Pancreas (tissue), 10 donors: ENCODE measurements at regions not wholly inside any gene's neighbourhood (a gene's known extent, or its start where the extent isn't known, plus 50 kb on each side); places are given as distances from the start of the nearest gene placed in this dataset.

ENCODE experiments used
- ATAC-seq, 4 donors: fragments of 200-7000 bp; cut with Tn5 transposase; one replicate each; pipeline versions ENCODE4 v1.8.0 to v1.9.1; 2020; ENCODE audit warnings: mild to moderate bottlenecking in 4 of 4, moderate library complexity in 4 of 4
- DNase-seq, 6 donors: peaks; one replicate each; pipeline ENCODE4 v3.0.0-alpha.2; 2020
- FAIRE-seq: peaks from 2 replicates; lab custom pipeline; 2012; peaks lifted over from hg19 to GRCh38; lab: Jason Lieb, UNC
- H3K27ac ChIP-seq, 4 donors: fragments of 200-600 bp; sonication (generic); 1 replicate in 3 of 4; 2 replicates in 1 of 4; pipeline versions ENCODE4 v1.5.0 to v1.8.0; 2020
- H3K27me3 ChIP-seq, 4 donors: fragments of 200-600 bp; one replicate each; pipeline ENCODE4 v1.8.0; 2021
- H3K36me3 ChIP-seq, 3 donors: fragments of 200-600 bp; sonication (generic) in 1 of 3; one replicate each; pipeline versions ENCODE4 v1.5.0 to v1.8.0; 2020 to 2021
- H3K4me1 ChIP-seq, 3 donors: fragments of 200-600 bp; one replicate each; pipeline ENCODE4 v1.8.0; 2021
- H3K4me3 ChIP-seq, 4 donors: fragments of 200-600 bp; sonication (generic) in 2 of 4; one replicate each; pipeline versions ENCODE4 v1.5.0 to v1.8.0; 2020 to 2021
- H3K9me3 ChIP-seq, 4 donors: fragments of 200-600 bp; one replicate each; pipeline ENCODE4 v1.8.0; 2021
- whole genome bisulfite sequencing, 2 donors: extraction: QIAGEN DNeasy Blood & Tissue Kit; methylation state at CpG; one replicate each; pipeline ENCODE4 v1.1.7; 2013; 5-methylcytosine and 5-hydroxymethylcytosine counted together
- intact Hi-C, 3 donors: fragments of 100-400 bp; cut with DNase I; formaldehyde crosslinking; loops; one replicate each; pipeline versions ENCODE4 v1.11.1 to v1.14.2; 2022
- TF ChIP-seq, protein P1 (sequence below), 4 donors: fragments of 200-600 bp; sonication (generic) in 3 of 4; IDR thresholded peaks; one replicate each; pipeline versions ENCODE4 v1.5.0 to v1.8.0; 2021; ENCODE audit warnings: antibody characterized with exemption in 4 of 4
- donor health status: healthy with polysubstance abuse.
- donor health status: DM: no; HTN: no; CAD: no; lungs with moderate emphysema.
- donor health status: DM: no; HTN: no; CAD: no.
- donor health status: control.
- donor health status: control.
- donor health status: Bipolar disorder and iron deficiency.
- donor health status: DM: yes; HTN: yes; CAD: no.
- donor health status: DM: no; HTN: no; CAD: no.
- donor health status: DM: no; HTN: no; CAD: no.
- donor health status: DM: yes; HTN: yes; CAD: no.

DNA sequence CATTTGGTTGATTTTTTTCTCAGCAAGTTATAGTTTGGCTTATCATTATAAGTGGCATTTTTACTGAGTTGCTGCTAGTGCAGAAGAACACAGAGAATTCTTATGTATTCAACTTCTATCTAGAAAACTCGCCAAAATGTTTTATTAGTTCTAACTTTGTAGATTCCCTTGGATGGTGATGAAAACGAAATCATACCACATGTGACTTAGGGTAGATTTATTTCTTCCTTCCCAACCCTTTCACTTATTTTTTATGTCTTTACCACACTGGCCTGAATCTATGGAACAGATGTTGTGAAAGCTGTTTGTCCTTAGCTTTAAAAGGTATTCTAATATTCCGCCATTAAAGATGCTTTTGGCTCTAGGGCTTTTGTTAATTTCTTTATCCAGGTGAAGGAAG lies 503.3 kb upstream of the CFAP20DC start:
- TF ChIP-seq, protein P1, sequence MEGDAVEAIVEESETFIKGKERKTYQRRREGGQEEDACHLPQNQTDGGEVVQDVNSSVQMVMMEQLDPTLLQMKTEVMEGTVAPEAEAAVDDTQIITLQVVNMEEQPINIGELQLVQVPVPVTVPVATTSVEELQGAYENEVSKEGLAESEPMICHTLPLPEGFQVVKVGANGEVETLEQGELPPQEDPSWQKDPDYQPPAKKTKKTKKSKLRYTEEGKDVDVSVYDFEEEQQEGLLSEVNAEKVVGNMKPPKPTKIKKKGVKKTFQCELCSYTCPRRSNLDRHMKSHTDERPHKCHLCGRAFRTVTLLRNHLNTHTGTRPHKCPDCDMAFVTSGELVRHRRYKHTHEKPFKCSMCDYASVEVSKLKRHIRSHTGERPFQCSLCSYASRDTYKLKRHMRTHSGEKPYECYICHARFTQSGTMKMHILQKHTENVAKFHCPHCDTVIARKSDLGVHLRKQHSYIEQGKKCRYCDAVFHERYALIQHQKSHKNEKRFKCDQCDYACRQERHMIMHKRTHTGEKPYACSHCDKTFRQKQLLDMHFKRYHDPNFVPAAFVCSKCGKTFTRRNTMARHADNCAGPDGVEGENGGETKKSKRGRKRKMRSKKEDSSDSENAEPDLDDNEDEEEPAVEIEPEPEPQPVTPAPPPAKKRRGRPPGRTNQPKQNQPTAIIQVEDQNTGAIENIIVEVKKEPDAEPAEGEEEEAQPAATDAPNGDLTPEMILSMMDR (IDR thresholded peaks at IDR 0.05), result no peak
- ATAC-seq (no peak), DNase-seq (no peak), FAIRE-seq (no peak)
- H3K4me1 ChIP-seq, result no peaks in the 10 kb centered on the region
- no peaks in the 10 kb centered on the region for H3K27me3 ChIP-seq
- intact Hi-C loops, result no loop called here
- WGBS, 2 donors, result 76 to 86% methylated on average over 3 of the region's 3 CpGs
- H3K27ac ChIP-seq, result no peak overlapping the region
- no peaks in the 10 kb centered on the region for H3K36me3 ChIP-seq
- no peaks in the 10 kb centered on the region for H3K9me3 ChIP-seq
- no peak overlapping the region for H3K4me3 ChIP-seq

DNA sequence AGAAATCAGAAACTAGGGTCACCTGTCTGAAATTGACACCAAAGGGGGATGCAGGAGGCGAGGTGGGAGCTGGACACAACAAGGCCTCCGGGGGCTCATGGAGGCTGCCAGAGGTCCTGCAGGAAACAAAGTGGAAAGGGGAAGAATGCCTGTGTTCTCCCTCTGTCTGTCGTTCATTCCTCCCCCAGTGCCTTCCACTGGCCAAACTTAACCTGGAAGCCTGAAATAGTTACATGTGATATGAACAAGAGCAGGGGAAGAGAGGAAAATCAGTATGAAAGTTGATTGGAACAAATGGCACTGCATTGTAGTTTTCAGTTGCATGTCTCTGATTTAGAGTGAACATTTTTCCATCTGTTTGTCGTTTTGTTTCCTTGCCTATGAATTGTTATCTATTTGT lies 502.0 kb upstream of the CFAP20DC start:
- DNase-seq, result no peak
- Histone ChIP-seq H3K27me3 (no peaks in the 10 kb centered on the region), H3K36me3 (no peaks in the 10 kb centered on the region), H3K27ac (no peak overlapping the region), H3K4me1 (no peaks in the 10 kb centered on the region), H3K4me3 (no peak overlapping the region), H3K9me3 (no peaks in the 10 kb centered on the region)
- TF ChIP-seq, protein P1 (IDR thresholded peaks at IDR 0.05), result no peak
- intact Hi-C loops, result no loop called here
- 87 to 89% methylated on average over 4 of the region's 4 CpGs for WGBS, 2 donors
- no peak for FAIRE-seq
- no peak for ATAC-seq

DNA sequence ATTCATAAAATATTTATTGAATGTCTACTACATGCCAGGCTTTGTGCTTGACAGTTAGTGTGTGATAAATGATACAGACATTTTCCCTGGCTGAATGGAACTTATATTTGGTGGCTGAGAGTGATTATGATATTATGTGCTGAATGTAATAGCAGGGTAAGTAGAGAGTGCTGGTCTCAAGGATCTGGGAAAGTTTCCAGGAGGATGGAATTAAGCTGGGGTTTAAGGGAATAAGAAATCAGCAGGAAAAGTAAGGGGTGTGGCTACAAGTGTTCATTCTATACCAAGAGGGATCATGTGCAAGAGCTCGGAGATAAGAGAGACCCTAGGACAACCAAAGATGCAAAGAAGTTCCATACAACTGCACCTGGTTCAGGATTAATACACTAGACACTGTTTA lies 500.1 kb upstream of the CFAP20DC start:
- Histone ChIP-seq H3K27me3 (no peaks in the 10 kb centered on the region), H3K4me3 (no peak overlapping the region), H3K27ac (no peak overlapping the region), H3K36me3 (no peaks in the 10 kb centered on the region), H3K4me1 (no peaks in the 10 kb centered on the region), H3K9me3 (no peaks in the 10 kb centered on the region)
- intact Hi-C loops, result no loop called here
- no peak for DNase-seq
- 48 to 77% methylated on average over 1 of the region's 1 CpG for WGBS, 2 donors
- no peak for FAIRE-seq
- TF ChIP-seq, protein P1 (IDR thresholded peaks at IDR 0.05), result no peak
- ATAC-seq, result no peak

DNA sequence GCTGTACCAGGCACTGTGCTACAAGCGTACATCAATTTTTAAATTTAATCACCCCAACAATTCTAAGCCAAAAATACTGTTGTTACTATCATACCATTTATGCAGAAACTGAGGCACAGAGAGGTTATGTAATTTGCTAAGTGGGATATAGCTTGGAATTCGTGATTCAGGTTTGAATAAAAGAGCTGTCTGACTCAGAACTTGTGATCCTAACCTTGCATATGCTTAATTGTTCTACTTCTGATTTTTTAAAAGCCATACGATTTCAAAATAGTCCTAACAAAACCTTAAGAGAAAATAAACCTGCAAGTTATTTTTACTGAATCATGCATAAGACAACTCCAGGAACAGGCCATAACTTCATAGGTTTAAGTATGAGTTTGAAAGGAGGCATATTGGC lies 498.0 kb upstream of the CFAP20DC start:
- FAIRE-seq, result no peak
- no peak overlapping the region for H3K27ac ChIP-seq
- no peaks in the 10 kb centered on the region for H3K27me3 ChIP-seq
- no peaks in the 10 kb centered on the region for H3K4me1 ChIP-seq
- ATAC-seq, result no peak
- DNase-seq, result no peak
- H3K4me3 ChIP-seq, result no peak overlapping the region
- WGBS, 2 donors, result 87 to 90% methylated on average over 3 of the region's 3 CpGs
- no peaks in the 10 kb centered on the region for H3K9me3 ChIP-seq
- H3K36me3 ChIP-seq, result no peaks in the 10 kb centered on the region
- TF ChIP-seq, protein P1 (IDR thresholded peaks at IDR 0.05), result no peak
- intact Hi-C loops, result no loop called here

DNA sequence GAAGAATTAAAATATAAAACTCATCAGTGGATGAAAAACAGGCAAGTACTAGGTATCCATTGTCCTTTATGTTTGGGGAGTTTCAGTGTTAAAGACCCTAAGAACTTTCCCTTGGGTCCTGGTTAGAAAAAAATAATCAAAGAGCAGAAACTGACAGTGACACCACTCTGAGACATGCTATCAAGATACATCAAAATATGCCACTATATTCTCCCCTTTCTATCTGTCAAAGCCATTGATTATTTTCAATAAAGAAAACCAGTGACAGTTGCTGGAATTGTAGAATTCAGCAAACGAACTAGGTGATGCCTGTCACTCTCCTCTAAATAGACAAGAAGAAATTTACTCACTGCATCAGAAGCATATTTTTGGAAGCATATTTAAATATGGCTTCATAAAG lies 496.7 kb upstream of the CFAP20DC start:
- Histone ChIP-seq H3K4me3 (no peak overlapping the region), H3K27ac (no peak overlapping the region), H3K36me3 (no peaks in the 10 kb centered on the region), H3K27me3 (no peaks in the 10 kb centered on the region), H3K9me3 (no peaks in the 10 kb centered on the region), H3K4me1 (no peaks in the 10 kb centered on the region)
- WGBS, 2 donors, result 88 to 92% methylated on average over 1 of the region's 1 CpG
- no peak for ATAC-seq
- no peak for DNase-seq
- FAIRE-seq, result no peak
- intact Hi-C loops, result no loop called here
- TF ChIP-seq, protein P1 (IDR thresholded peaks at IDR 0.05), result no peak
